Hematopoietic multipotent progenitor cell treated with erythropoietin and hydrocortisone succinate and interleukin-3 and kit ligand, for 6 days (in vitro differentiated cells): ENCODE measurements at regions not wholly inside any gene's neighbourhood (a gene's known extent, or its start where the extent isn't known, plus 50 kb on each side); places are given as distances from the start of the nearest gene placed in this dataset.
A peak's percentile ranks its signal among the peaks of the same experiment; 100 is the strongest.
"Not testable (repeated sequence)": the region's sequence is repeated elsewhere in the genome, so short reads cannot be mapped to it uniquely, and the experiment has no call there.

ENCODE experiments used
- DNase-seq: peaks from one replicate; pipeline ENCODE4 v3.0.0-alpha.2; 2015

DNA sequence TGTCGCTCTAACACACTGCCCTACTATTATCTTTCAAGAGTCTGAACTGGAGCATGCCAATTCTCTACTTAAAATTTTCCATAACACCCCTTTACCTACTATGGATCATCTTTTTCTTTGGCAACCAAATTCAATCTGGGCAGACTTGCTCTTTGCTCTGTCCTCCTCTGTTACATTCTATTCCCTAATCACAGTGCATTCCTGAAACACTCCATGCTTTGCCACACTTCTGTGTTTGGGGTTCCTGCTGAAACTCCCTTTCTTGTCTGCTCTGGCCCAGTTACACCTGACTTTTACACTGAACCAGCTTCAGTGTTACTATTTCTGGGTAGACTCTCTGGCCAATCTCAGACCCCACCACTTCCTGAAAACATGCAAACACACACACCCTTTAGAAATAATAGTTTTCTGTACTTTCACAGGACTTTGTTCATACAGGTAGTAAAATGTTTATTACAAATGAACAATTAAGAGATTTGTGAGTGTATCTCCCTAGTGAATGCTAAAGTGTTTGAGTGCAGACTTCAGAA is 119.9 kb upstream of the DCC start:
- no peak for DNase-seq

DNA sequence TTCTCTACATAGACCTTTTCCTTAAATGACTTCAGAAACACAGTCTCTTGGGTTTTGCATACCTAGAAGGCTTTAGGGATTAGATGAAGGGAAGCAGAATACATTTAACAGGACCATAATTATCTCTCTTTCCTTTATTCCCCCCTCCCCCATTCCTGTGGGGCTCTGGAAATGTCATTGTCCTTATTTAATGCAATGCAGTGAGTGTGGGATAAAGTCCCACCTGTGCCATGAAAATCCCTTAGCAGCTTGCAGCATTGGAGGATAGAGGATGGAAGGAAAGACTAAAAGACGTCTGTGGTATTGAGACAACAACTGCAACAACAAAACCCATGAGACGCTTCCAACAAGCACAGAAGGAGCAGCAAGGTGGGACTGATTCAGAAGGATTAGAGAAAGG is 117.8 kb upstream of the DCC start:
- DNase-seq, result no peak

DNA sequence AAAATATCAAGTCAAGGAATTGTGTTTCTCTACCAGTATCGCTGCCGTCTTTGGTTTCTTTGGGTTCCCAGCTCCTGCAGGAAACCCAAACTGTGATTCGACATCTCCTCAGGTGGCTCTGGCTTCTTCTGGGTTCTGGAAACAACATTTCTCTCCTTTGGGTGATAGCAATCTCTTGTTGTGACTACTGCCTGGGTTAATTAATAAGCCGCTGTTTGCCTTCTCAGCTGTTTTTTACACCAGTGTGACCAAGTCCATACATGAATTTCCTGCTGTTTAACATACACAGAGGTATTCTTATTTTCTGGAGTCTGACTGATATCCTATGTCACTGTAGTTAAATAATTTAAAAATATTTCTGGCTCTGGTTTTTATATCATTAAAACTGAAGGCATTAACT is 112.5 kb upstream of the DCC start:
- DNase-seq, result no peak

DNA sequence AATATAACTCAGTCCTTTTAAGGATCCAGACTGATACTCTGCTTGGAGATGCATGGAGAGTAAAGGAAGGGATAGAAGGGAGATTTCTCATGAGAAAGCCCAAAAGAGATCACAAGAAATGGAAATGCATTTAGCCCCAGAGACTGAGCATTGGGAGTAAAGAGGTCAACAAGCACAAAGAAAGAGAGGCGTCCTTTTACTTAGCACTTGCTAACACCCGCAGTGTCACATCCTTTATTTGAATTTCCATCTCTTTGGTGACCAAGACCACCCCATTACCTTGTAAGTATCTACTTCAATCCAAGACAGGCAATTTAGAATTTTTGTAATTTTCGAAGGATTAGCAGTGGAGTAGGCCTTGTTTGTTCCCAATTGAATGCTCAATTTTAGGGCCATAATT is 111.8 kb upstream of the DCC start:
- DNase-seq, result no peak

DNA sequence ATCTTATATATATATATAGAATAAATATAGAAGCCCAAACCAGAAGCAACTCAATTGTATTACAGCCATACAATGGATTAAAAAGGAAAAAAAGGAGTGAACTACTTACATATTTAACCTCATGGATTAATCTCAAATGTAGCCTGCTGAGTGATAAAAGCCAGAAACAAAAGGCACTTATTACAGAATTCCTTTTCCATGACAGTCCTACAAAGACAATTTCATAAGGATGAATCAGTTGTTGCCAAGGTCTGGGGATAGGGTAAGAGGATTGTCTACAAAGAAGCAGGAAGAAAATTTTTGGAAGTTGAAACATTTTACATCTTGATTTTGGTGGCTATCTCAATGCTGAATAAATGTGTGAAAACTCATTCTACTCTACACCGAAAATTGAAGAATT is 103.9 kb upstream of the DCC start:
- no peak for DNase-seq

DNA sequence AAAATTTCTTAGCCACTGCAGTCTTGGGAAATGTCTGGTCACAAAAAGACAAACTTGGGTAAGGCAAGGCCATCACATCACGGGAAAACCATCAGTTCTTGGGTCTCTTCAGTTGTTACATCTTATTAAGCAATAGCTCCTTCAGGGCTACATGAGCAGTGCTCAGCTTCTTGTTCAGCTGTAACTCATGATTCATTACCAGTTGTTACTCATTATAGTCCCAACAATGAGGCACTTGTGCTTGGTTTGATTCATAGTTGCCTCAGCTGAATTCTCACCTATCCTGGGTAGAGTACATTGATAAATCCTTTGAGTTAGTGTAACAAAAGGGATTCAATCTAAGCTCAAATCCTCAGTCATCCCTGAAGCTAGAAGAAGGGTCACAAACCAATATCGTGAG is 102.4 kb upstream of the DCC start:
- DNase-seq, result no peak

DNA sequence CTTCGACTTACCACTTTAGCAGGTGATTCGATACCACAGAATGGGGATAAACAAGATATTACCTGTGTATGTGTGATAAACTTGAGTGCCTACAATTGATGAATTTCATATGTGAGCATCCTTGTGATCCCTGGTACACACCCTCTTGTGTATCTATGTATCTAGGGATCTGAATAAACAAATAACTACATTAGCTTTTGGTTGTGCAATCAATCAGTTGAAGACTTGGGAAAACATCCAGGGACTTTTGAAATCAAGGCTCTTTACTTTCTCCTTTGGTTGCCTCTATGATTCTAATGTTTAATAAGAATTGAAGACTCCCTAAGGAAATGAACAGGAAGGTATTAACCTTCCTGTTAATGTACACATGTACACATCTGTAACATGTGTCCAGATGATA is 97.3 kb upstream of the DCC start:
- DNase-seq, result no peak

DNA sequence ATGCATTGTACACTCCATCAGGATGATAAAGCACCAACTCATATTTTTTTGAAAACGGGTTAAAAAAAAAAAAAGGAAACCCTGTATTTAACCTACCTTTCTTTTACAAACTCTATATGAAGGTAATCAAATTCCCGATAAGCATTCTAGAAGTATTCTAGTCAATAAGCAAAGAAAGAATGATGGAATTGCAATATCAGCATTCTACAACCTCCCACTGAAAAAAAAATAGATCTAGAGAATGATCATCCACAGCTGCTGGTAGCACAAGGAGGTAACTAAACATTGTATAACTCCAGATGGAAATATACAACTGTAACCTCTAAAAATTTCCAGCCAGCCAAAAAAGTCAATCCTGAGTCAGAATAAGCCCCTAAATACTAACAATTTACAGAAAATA is 95.3 kb upstream of the DCC start:
- DNase-seq, result no peak

DNA sequence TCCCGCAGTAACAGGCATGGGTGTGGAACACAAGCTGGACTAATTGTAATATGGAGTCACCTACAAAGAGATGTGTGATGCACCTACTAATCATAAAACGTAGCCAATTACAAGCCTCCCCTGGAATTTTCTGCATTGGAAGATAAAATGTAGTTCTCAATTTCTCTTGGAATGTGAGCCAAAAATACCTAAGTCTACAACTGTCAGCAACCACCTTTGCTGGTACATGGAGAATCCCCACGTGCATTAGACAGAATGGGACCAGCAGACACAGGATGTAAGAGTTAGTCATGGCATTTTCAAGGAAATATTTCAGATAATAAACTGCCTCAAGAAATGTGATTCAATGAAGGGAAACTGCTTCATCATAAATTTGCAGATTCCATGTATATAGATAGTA is 85.6 kb upstream of the DCC start:
- no peak for DNase-seq

DNA sequence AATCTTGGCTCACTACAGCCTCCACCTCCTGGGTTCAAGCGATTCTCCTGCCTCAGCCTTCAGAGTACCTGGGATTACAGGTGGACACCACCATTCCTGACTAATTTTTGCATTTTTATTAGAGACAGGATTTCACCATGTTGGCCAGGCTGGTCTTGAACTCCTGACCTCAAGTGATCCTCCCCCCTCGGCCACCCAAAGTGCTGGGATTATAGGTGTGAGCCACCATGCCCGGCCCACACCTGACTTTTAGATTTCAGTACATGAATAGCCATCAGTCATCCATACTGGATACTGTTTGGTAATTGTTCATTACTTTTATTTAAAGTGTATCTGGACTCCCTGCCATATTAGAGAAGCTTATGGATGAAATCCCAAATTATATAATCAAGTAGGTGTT is 82.6 kb upstream of the DCC start:
- DNase-seq, result not testable (repeated sequence)

DNA sequence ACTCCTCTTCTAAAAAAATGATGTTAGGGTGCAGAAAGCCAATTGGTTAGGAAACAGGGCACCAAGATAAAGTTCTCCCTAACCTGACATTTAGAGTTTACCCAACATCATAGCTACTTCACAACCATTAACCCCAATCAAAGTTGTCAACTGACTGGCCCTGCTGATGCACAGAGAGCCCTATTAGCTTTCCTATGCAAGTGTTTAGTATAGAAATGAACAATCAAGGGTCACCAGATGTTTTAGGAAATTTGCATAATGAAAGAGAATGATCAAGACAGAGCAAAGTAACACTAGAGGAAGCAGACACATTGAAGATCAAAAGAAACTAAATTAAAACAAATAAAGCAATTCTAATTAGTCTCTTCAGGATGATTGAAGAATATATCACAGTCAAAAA is 64.2 kb upstream of the DCC start:
- no peak for DNase-seq

DNA sequence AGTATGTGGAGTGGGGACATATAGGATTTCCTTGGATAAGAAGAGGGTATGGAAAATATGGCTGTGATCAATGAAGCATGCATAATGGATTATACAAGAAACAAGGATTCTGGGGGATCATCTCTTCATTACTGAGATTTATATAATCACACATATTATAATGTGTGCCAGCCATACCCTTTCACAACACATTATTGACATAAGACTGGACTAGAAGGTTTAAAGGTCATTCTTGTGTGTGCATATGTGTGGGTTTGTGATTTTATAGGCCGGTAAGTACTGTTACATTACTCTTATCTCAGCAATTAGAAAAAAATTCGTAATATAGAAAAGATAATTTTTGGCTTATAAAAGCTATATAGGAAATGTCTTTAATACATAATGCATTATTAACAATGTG is 62.2 kb upstream of the DCC start:
- DNase-seq, result no peak

DNA sequence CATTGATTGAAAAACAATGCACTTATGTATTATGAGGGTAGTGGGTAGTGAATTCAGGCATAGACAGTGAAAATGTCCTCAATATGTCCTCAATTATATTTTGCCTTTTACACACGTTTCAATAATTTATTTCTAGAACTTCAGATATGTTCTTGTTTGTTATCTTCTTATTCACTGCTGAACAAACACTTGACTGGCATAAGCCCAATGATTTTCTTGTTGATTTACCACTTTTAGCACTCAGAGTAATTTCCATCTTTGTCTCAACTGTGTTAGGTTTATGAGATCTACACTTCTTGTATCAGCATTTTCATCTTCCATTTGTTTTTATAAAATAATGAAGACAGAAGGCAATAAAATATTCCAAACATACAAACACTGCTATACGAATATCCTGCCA is 61.8 kb upstream of the DCC start:
- no peak for DNase-seq

DNA sequence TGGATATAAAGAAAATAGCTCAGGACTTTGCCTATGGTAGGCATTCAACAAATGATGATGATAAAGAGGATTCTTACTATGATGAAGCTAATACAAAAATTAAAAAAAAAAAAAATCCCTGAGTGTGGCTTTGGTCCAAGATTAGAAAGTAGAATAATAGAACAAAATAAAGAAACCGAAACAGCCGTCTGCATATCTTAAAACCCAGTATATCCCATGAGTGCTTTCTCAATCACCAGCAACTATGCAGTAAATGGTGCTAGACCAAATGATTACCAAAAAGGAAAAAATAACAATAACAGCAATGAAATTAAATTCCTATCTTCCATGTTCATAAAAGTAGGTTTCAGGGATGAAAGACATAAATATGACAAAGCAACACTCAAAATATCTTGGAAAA is 59.3 kb upstream of the DCC start:
- DNase-seq, result no peak

DNA sequence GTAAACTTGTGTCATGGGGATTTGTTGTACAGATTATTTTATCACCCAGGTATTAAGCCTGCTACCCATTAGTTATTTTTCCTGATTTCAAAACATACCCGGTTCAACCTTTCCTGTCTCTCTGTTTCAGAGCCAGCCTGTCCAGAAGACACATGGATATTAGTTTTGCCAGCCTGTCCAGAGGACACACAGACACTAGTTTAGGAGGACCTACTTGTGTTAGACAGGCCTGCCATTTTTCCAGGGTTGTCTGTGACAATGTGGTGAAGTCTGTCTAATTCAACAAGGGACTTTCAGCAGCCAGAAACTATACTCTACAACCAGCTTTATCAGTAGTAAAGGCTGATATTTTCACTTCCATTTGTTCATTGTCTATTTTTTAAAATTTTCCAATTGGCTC is 56.1 kb upstream of the DCC start:
- no peak for DNase-seq

DNA sequence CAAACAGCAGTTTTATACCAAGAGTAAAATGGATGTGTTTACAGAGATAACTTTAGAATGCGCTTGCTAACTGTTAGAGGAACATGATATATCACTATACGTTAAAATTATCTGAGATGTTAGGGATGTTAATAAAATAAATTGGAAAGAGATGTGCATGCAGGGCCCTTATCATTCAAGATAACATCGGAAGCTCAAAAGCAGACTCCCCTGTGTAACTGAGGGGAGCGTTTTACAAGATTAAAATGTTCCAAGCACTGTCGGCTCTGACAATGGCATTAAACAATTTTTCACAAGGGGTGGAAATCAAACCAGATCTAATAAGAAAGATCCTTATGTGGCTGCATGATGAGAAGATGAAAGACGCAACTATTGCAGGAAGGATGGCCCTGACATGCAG is 53.3 kb upstream of the DCC start:
- no peak for DNase-seq

DNA sequence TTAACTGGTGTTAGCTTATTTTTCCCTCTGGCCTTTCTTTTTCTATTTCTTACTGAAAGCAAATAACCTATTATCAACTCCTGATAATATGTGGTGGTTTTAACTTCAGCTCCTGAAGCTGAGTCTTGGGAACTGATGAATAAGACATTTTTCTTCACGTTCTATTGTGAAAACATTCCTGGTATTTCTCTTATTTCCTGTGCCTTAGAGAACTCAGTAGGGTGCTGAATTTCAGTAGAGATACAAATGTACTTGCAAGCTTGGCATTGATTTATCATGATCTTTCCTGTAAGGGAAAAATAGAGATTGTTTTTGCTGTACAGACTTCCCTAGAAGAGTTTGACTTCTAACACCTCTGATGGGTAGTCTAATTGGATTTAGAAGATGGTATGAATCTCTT is 52.8 kb upstream of the DCC start:
- DNase-seq, result no peak

DNA sequence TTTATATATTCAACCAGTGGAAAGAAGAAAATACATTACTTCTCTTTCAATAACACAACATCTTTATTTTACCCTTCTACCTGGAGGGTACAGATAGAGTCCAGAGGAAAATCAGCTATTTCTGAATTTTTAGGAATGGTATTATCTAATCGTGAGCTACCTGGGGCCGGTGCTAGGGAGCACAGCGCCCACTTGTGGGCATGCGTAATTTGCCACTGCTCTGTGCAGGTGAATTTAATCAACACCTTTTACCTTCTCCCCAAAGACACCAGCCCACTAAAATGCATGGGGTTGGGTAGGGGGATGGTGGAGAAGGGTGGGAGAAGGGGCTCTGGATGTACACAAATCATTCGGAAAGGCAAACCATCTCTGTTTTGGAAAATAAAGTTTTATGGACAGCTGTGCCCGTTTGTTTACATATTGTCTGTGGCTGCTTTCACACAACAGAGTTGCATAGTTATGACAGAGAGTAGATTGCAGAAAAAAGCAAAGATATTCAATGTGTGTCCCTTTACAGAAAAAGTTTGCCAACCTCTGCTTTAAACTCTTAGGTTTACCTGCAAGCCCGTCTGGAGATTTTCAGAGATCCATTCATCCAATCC is 51.5 kb upstream of the DCC start:
- peak; percentile 29 for DNase-seq

DNA sequence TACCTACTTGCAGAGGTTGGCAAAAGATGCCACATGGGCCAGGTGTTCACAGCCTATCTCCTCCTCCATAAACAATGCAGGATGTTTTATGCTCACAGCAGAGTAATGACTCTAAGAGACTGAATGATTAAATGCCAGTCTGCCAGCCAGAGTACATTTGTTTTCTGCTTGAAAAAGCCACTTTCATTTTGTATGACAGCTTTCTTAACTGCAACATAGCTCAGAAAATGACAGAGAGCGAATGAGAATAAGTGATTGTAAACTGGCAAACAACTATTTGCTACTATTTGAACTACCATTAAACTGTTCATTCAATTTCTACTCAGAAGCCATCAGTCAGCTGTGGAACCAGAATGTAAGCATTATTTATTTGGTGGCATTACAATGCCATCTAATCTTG is 50.6 kb upstream of the DCC start:
- DNase-seq, result no peak
